Neural cell (in vitro differentiated cells): ENCODE measurements at regions not wholly inside any gene's neighbourhood (a gene's known extent, or its start where the extent isn't known, plus 50 kb on each side); places are given as distances from the start of the nearest gene placed in this dataset.

Source experiments
- H2AFZ ChIP-seq: fragments of 200-600, 300-800 bp; sonication (generic), shearing (Covaris generic); 2 replicates; pipeline ENCODE4 v1.6.0; 2014; ENCODE audit warnings: low read depth, mild to moderate bottlenecking, antibody characterized with exemption, low read length, moderate library complexity
- H3F3A ChIP-seq: fragments of 200-600 bp; shearing (Covaris generic); 2 replicates; pipeline ENCODE4 v1.6.1; 2016; ENCODE audit warnings: mild to moderate bottlenecking, moderate library complexity, mixed read lengths, antibody characterized with exemption, low read length; ENCODE audit not compliant: insufficient read depth, poor library complexity, severe bottlenecking
- H3K27ac ChIP-seq: fragments of 200-600, 300-800 bp; sonication (generic), shearing (Covaris generic); 2 replicates; pipeline ENCODE4 v1.5.1; 2014; ENCODE audit warnings: mild to moderate bottlenecking, low read length, moderate library complexity
- H3K27me3 ChIP-seq: fragments of 300-800, 200-600 bp; sonication (generic), shearing (Covaris generic); 2 replicates; pipeline ENCODE4 v1.6.0; 2014; ENCODE audit warnings: mild to moderate bottlenecking, low read depth, low read length, moderate library complexity; ENCODE audit not compliant: insufficient read depth
- H3K36me3 ChIP-seq: fragments of 300-800, 200-600 bp; sonication (generic), shearing (Covaris generic); 2 replicates; pipeline ENCODE4 v1.5.1; 2014; ENCODE audit warnings: mild to moderate bottlenecking, antibody characterized with exemption, low read length, moderate library complexity; ENCODE audit not compliant: insufficient read depth
- H3K4me2 ChIP-seq: fragments of 300-800, 200-600 bp; sonication (generic), shearing (Covaris generic); 2 replicates; pipeline ENCODE4 v1.6.0; 2014; ENCODE audit warnings: mild to moderate bottlenecking, low read length
- H3K4me3 ChIP-seq: fragments of 300-800, 200-600 bp; sonication (generic), shearing (Covaris generic); 2 replicates; pipeline ENCODE4 v1.5.1; 2014; ENCODE audit warnings: mild to moderate bottlenecking, low read length, moderate library complexity
- H3K79me2 ChIP-seq: fragments of 200-600 bp; shearing (Covaris generic); replicated peaks from 2 replicates; pipeline ENCODE4 v1.6.0; 2014; ENCODE audit warnings: mild to moderate bottlenecking, low read length, moderate library complexity; ENCODE audit not compliant: insufficient read depth
- H3K9ac ChIP-seq: fragments of 300-800, 200-600 bp; sonication (generic), shearing (Covaris generic); 2 replicates; pipeline ENCODE4 v1.6.1; 2016; ENCODE audit warnings: mild to moderate bottlenecking, low read length, mixed read lengths
- H3K9me2 ChIP-seq: fragments of 200-600 bp; shearing (Covaris generic); 2 replicates; pipeline ENCODE4 v1.6.1; 2016; ENCODE audit warnings: mild to moderate bottlenecking, low read length, mixed read lengths; ENCODE audit not compliant: insufficient read depth
- H3K9me3 ChIP-seq: fragments of 200-600, 300-800 bp; sonication (generic), shearing (Covaris generic); 2 replicates; pipeline ENCODE4 v1.6.1; 2016; ENCODE audit warnings: mild to moderate bottlenecking, mixed run types, low read length, moderate library complexity, mixed read lengths
- H4K20me1 ChIP-seq: fragments of 200-600 bp; shearing (Covaris generic); 2 replicates; pipeline ENCODE4 v1.6.1; 2016; ENCODE audit warnings: mild to moderate bottlenecking, mixed run types; ENCODE audit not compliant: insufficient read depth
- EP300 ChIP-seq: fragments of 450-650 bp; conservative IDR thresholded peaks from 2 replicates; pipeline ENCODE4 v1.6.1; 2014; ENCODE audit warnings: antibody characterized with exemption, mild to moderate bottlenecking, moderate library complexity; ENCODE audit not compliant: poor library complexity, severe bottlenecking
- EZH2 ChIP-seq: fragments of 200-600, 300-800 bp; shearing (Covaris generic), sonication (generic); IDR thresholded peaks from 2 replicates; pipeline ENCODE4 v1.6.1; 2014; ENCODE audit warnings: antibody characterized with exemption, low read length, borderline replicate concordance, mild to moderate bottlenecking; ENCODE audit not compliant: insufficient read depth, poor library complexity, severe bottlenecking
- MXI1 ChIP-seq: fragments of 450-650 bp; conservative IDR thresholded peaks from 2 replicates; pipeline ENCODE4 v1.6.1; 2014; ENCODE audit warnings: antibody characterized with exemption, mild to moderate bottlenecking; ENCODE audit not compliant: poor library complexity, severe bottlenecking
- POLR2AphosphoS5 ChIP-seq: IDR thresholded peaks from 2 replicates; pipeline ENCODE4 v1.6.1; 2012
- RAD21 ChIP-seq: fragments of 450-650 bp; conservative IDR thresholded peaks from 2 replicates; pipeline ENCODE4 v1.6.1; 2014; ENCODE audit warnings: antibody characterized with exemption, mild to moderate bottlenecking, moderate library complexity
- SMC3 ChIP-seq: fragments of 450-650 bp; conservative IDR thresholded peaks from 2 replicates; pipeline ENCODE4 v1.6.1; 2014; ENCODE audit warnings: antibody characterized with exemption, mild to moderate bottlenecking, moderate library complexity; ENCODE audit not compliant: poor library complexity
- TAF1 ChIP-seq: IDR thresholded peaks from 2 replicates; pipeline ENCODE4 v1.6.1; 2012; ENCODE audit warnings: low read depth
- TF ChIP-seq, protein P1 (sequence below): IDR thresholded peaks from 2 replicates; pipeline ENCODE4 v1.6.1; 2012; ENCODE audit warnings: borderline replicate concordance
- TF ChIP-seq, protein P2 (sequence below): fragments of 450-650 bp; IDR thresholded peaks from 2 replicates; pipeline ENCODE4 v1.5.1; 2014; ENCODE audit warnings: antibody characterized with exemption, mild to moderate bottlenecking, moderate library complexity; ENCODE audit not compliant: poor library complexity, severe bottlenecking

DNA sequence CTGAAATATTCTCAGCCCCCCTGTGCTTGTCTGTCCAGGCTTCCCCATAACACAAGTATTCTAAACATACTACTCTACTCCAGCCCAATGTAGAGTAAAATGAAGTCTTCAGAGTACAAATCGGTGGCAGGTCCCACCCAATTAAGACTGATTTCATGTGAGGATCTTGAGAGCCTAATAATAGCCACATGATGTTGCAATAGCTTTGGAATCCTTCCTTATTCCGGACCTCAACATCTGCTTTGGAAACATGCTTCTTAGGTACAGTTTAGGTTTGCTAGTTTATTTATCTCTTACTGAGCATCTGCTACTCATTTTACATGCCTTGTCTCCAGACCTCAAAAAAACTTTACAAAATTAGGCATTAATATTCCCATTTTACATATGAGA, 207.3 kb upstream of the RAB6C start:
- Histone ChIP-seq H3K4me2 (no peak overlapping the region), H3K9me3 (no peaks in the 10 kb centered on the region), H3K36me3 (no peaks in the 10 kb centered on the region), H3K27ac (no peak overlapping the region), H3K9ac (no peak overlapping the region), H3K79me2 (no peaks in the 10 kb centered on the region), H4K20me1 (no peaks in the 10 kb centered on the region), H3F3A (no peaks in the 10 kb centered on the region), H3K4me3 (no peak overlapping the region), H2AFZ (no peak overlapping the region), H3K9me2 (no peaks in the 10 kb centered on the region), H3K27me3 (no peaks in the 10 kb centered on the region)
- no peak for TF ChIP-seq TAF1
- TF ChIP-seq RAD21 = no peak

DNA sequence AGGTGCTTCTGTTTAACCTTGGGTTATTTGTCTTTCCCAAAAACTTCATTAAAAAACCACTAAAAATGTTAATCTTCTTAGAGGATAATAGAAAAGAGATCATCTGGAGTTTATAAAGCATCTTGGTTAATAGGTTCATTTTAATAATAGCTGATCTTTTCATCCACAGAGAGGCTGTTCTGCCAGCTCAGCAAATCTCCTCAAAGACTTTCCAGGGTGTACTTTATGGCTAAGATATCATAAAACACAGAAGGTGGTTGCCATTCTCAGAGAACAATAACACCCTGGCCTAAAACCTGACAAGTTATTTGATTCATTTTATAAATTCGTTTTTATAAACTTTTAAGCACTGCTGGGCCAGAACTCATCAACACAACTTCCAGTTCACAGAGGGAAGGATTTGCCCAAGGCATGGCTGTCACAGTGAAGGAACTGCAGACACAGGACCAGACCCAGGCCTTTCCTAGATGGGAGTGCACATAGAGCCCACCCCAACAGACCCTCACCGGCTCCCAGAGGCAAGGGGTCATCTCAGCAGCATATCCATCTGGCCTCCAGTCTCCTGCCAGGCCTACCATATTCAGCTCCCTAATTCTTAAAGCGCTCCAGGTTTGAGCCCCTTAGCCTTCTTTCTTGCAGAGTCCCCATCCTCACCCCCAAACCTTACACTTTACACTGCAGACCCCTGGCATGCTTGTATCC, 203.4 kb upstream of the RAB6C start:
- H3K9me2 ChIP-seq = no peaks in the 10 kb centered on the region
- no peak overlapping the region for H3K27ac ChIP-seq
- no peak overlapping the region for H3K9ac ChIP-seq
- no peaks in the 10 kb centered on the region for H3K27me3 ChIP-seq
- H3K4me2 ChIP-seq = no peak overlapping the region
- no peaks in the 10 kb centered on the region for H4K20me1 ChIP-seq
- no peaks in the 10 kb centered on the region for H3F3A ChIP-seq
- H3K36me3 ChIP-seq = no peaks in the 10 kb centered on the region
- H3K9me3 ChIP-seq = no peaks in the 10 kb centered on the region
- H3K79me2 ChIP-seq = no peaks in the 10 kb centered on the region
- H2AFZ ChIP-seq = no peak overlapping the region
- no peak for TF ChIP-seq SMC3
- TF ChIP-seq, protein P1, sequence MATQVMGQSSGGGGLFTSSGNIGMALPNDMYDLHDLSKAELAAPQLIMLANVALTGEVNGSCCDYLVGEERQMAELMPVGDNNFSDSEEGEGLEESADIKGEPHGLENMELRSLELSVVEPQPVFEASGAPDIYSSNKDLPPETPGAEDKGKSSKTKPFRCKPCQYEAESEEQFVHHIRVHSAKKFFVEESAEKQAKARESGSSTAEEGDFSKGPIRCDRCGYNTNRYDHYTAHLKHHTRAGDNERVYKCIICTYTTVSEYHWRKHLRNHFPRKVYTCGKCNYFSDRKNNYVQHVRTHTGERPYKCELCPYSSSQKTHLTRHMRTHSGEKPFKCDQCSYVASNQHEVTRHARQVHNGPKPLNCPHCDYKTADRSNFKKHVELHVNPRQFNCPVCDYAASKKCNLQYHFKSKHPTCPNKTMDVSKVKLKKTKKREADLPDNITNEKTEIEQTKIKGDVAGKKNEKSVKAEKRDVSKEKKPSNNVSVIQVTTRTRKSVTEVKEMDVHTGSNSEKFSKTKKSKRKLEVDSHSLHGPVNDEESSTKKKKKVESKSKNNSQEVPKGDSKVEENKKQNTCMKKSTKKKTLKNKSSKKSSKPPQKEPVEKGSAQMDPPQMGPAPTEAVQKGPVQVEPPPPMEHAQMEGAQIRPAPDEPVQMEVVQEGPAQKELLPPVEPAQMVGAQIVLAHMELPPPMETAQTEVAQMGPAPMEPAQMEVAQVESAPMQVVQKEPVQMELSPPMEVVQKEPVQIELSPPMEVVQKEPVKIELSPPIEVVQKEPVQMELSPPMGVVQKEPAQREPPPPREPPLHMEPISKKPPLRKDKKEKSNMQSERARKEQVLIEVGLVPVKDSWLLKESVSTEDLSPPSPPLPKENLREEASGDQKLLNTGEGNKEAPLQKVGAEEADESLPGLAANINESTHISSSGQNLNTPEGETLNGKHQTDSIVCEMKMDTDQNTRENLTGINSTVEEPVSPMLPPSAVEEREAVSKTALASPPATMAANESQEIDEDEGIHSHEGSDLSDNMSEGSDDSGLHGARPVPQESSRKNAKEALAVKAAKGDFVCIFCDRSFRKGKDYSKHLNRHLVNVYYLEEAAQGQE = no peak
- no peak overlapping the region for H3K4me3 ChIP-seq

DNA sequence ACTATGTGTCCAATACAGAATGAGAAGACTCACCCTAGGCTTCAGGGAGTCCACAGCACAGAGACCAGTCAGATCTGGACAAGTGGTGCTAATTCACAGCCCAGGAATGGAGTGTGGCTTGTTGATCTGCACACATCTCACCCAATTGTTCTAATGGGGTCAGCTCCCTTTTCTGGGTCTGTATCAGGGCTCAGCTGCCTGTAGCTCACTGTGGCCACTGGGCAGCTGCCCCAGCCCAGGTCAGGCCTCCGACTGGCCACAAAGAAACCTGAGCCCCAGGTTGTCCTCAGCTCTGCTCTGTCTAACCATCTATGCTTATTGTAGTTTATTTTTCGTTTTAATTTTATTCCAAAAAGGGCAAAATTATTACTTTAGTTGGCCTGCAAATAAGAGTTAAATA, 202.3 kb upstream of the RAB6C start:
- H3K27ac ChIP-seq = no peak overlapping the region
- no peak overlapping the region for H2AFZ ChIP-seq
- H3K4me2 ChIP-seq = no peak overlapping the region
- no peaks in the 10 kb centered on the region for H3F3A ChIP-seq
- no peaks in the 10 kb centered on the region for H3K9me2 ChIP-seq
- TF ChIP-seq MXI1 (no peak), EZH2 (no peak), SMC3 (no peak), POLR2AphosphoS5 (no peak), TAF1 (no peak), RAD21 (no peak), EP300 (no peak)
- TF ChIP-seq, protein P1 = no peak
- TF ChIP-seq, protein P2, sequence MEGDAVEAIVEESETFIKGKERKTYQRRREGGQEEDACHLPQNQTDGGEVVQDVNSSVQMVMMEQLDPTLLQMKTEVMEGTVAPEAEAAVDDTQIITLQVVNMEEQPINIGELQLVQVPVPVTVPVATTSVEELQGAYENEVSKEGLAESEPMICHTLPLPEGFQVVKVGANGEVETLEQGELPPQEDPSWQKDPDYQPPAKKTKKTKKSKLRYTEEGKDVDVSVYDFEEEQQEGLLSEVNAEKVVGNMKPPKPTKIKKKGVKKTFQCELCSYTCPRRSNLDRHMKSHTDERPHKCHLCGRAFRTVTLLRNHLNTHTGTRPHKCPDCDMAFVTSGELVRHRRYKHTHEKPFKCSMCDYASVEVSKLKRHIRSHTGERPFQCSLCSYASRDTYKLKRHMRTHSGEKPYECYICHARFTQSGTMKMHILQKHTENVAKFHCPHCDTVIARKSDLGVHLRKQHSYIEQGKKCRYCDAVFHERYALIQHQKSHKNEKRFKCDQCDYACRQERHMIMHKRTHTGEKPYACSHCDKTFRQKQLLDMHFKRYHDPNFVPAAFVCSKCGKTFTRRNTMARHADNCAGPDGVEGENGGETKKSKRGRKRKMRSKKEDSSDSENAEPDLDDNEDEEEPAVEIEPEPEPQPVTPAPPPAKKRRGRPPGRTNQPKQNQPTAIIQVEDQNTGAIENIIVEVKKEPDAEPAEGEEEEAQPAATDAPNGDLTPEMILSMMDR = no peak
- no peaks in the 10 kb centered on the region for H4K20me1 ChIP-seq
- H3K4me3 ChIP-seq = no peak overlapping the region
- H3K36me3 ChIP-seq = no peaks in the 10 kb centered on the region
- no peaks in the 10 kb centered on the region for H3K9me3 ChIP-seq
- no peaks in the 10 kb centered on the region for H3K27me3 ChIP-seq
- no peak overlapping the region for H3K9ac ChIP-seq
- H3K79me2 ChIP-seq = no peaks in the 10 kb centered on the region
